ENCODE measurements at regions not wholly inside any gene's neighbourhood (a gene's known extent, or its start where the extent isn't known, plus 50 kb on each side); places are given as distances from the start of the nearest gene placed in this dataset.
"Not testable (repeated sequence)": the region's sequence is repeated elsewhere in the genome, so short reads cannot be mapped to it uniquely, and the experiment has no call there.

- DNase-seq: no peak
Observed at GRCh38 chr5:44943647-44944046, 134.9 kb downstream of the MRPS30 start.

- no peak for DNase-seq
Observed at GRCh38 chr5:44945743-44946142, 137.0 kb downstream of the MRPS30 start.

- DNase-seq: no peak
Observed at GRCh38 chr5:44949687-44950086, 140.9 kb downstream of the MRPS30 start.

GRCh38 chr5:44951371-44951770 is 142.6 kb downstream of the MRPS30 start:
- DNase-seq: no peak

GRCh38 chr5:44952376-44952775 is 143.6 kb downstream of the MRPS30 start:
- DNase-seq: peak; percentile 44

- no peak for DNase-seq
Observed at GRCh38 chr5:44953078-44953477, 144.3 kb downstream of the MRPS30 start.

- not testable (repeated sequence) for DNase-seq
Observed at GRCh38 chr5:44958943-44959454, 150.3 kb downstream of the MRPS30 start.

- no peak for DNase-seq
Observed at GRCh38 chr5:44969825-44970224, 161.1 kb downstream of the MRPS30 start.

GRCh38 chr5:44970963-44971362 is 162.2 kb downstream of the MRPS30 start:
- not testable (repeated sequence) for DNase-seq

- DNase-seq: no peak
Observed at GRCh38 chr5:44974813-44975212, 166.1 kb downstream of the MRPS30 start.

- DNase-seq: no peak
Observed at GRCh38 chr5:44981708-44982107, 173.0 kb downstream of the MRPS30 start.

- no peak for DNase-seq
Observed at GRCh38 chr5:44983006-44983405, 174.3 kb downstream of the MRPS30 start.

GRCh38 chr5:44987026-44987425 is 178.3 kb downstream of the MRPS30 start:
- DNase-seq: no peak

GRCh38 chr5:44991693-44992092 is 182.9 kb downstream of the MRPS30 start:
- DNase-seq: no peak

- no peak for DNase-seq
Observed at GRCh38 chr5:44993286-44993685, 184.5 kb downstream of the MRPS30 start.

GRCh38 chr5:44997506-44997905 is 188.8 kb downstream of the MRPS30 start:
- DNase-seq: no peak

- DNase-seq: not testable (repeated sequence)
Observed at GRCh38 chr5:45007102-45007501, 198.4 kb downstream of the MRPS30 start.

GRCh38 chr5:45017568-45017967 is 208.8 kb downstream of the MRPS30 start:
- no peak for DNase-seq

GRCh38 chr5:45029553-45029952 is 220.8 kb downstream of the MRPS30 start:
- DNase-seq: no peak

GRCh38 chr5:45035991-45036390 is 227.2 kb downstream of the MRPS30 start:
- DNase-seq: no peak

- DNase-seq: no peak
Observed at GRCh38 chr5:45037927-45038326, 229.2 kb downstream of the MRPS30 start.

- peak; percentile 16 for DNase-seq
Observed at GRCh38 chr5:45038366-45038987, 229.7 kb downstream of the MRPS30 start.

GRCh38 chr5:45042283-45042682 is 233.5 kb downstream of the MRPS30 start:
- DNase-seq: no peak

- DNase-seq: no peak
Observed at GRCh38 chr5:45057564-45057963, 248.8 kb downstream of the MRPS30 start.

GRCh38 chr5:45060724-45061123 is 252.0 kb downstream of the MRPS30 start:
- no peak for DNase-seq
